Large intestine (tissue), 3 donors: ENCODE measurements at regions not wholly inside any gene's neighbourhood (a gene's known extent, or its start where the extent isn't known, plus 50 kb on each side); places are given as distances from the start of the nearest gene placed in this dataset.
A peak's percentile ranks its signal among the peaks of the same experiment; 100 is the strongest.

Source experiments
- DNase-seq, 2 donors: peaks; one replicate each; pipeline versions ENCODE4 v3.0.0 to v3.0.0-alpha.2; 2013
- H3K27ac ChIP-seq: one replicate; pipeline ENCODE4 v1.5.1; 2013; ENCODE audit warnings: low read length
- H3K27me3 ChIP-seq: 2 replicates; pipeline ENCODE4 v1.6.1; 2013; ENCODE audit warnings: low read length; ENCODE audit not compliant: control insufficient read depth, insufficient read depth
- H3K36me3 ChIP-seq: 2 replicates; pipeline ENCODE4 v1.6.1; 2013; ENCODE audit warnings: low read length; ENCODE audit not compliant: control insufficient read depth, insufficient read depth
- H3K4me1 ChIP-seq: one replicate; pipeline ENCODE4 v1.6.1; 2013; ENCODE audit warnings: low read length; ENCODE audit not compliant: control insufficient read depth, insufficient read depth
- H3K4me3 ChIP-seq: one replicate; pipeline ENCODE4 v1.5.1; 2013; ENCODE audit warnings: low read length
- H3K9me3 ChIP-seq: one replicate; pipeline ENCODE4 v1.6.1; 2013; ENCODE audit warnings: mild to moderate bottlenecking, low read depth, low read length, moderate library complexity; ENCODE audit not compliant: control insufficient read depth
- WGBS: methylation state at CpG from one replicate; pipeline ENCODE4 v1.1.5; 2013; ENCODE audit warnings: low lambda C conversion rate; ENCODE audit not compliant: insufficient coverage; 5-methylcytosine and 5-hydroxymethylcytosine counted together

GRCh38 chr18:76771192-76771799 lies 51.1 kb upstream of the ZNF236 start:
- Histone ChIP-seq H3K4me3 (no peak overlapping the region), H3K27ac (no peak overlapping the region), H3K36me3 (no peaks in the 10 kb centered on the region), H3K27me3 (no peaks in the 10 kb centered on the region), H3K4me1 (no peaks in the 10 kb centered on the region), H3K9me3 (no peaks in the 10 kb centered on the region)
- 43% methylated on average over 2 of the region's 13 CpGs for WGBS
- DNase-seq, result no peak

DNA sequence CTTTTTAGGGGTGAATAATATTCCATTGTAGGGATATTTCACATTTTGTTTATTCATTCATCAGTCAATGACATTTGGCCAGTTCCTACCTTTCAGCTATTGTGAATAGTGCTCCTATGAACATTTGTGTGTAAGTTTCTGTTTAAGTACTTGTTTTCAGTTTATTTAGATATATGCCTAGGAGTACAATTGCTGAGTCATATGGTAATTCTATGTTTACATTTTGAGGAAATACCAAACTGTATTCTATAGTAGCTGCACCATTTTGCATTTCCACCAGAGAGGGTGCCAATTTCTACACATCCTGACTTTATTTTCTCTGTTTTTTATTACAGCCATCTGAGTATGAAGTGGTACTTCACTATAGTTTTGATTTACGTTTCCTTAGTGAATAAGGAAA lies 54.4 kb upstream of the ZNF236 start:
- WGBS, result 100% methylated on average over 1 of the region's 1 CpG

GRCh38 chr18:76766429-76766828 lies 55.9 kb upstream of the ZNF236 start:
- H3K4me1 ChIP-seq, result no peaks in the 10 kb centered on the region
- H3K27me3 ChIP-seq, result no peaks in the 10 kb centered on the region
- H3K9me3 ChIP-seq, result peaks cover 3% of the 10 kb centered on the region
- no peak overlapping the region for H3K4me3 ChIP-seq
- no peak for DNase-seq
- WGBS, result no CpG with 5 or more reads among the region's 7 CpGs
- H3K36me3 ChIP-seq, result no peaks in the 10 kb centered on the region
- no peak overlapping the region for H3K27ac ChIP-seq

More for the DNA sequence above, 54.4 kb upstream of the ZNF236 start:
- H3K36me3 ChIP-seq, result no peaks in the 10 kb centered on the region
- H3K4me1 ChIP-seq, result no peaks in the 10 kb centered on the region
- peaks cover 3% of the 10 kb centered on the region for H3K9me3 ChIP-seq
- no peak overlapping the region for H3K27ac ChIP-seq
- H3K4me3 ChIP-seq, result no peak overlapping the region
- no peaks in the 10 kb centered on the region for H3K27me3 ChIP-seq
- no peak for DNase-seq

- Histone ChIP-seq H3K4me3 (no peak overlapping the region), H3K9me3 (peaks cover 3% of the 10 kb centered on the region), H3K36me3 (no peaks in the 10 kb centered on the region), H3K27ac (no peak overlapping the region), H3K27me3 (no peaks in the 10 kb centered on the region), H3K4me1 (no peaks in the 10 kb centered on the region)
- 100% methylated on average over 1 of the region's 5 CpGs for WGBS
- no peak for DNase-seq
Observed at GRCh38 chr18:76765649-76766048, 56.7 kb upstream of the ZNF236 start.

DNA sequence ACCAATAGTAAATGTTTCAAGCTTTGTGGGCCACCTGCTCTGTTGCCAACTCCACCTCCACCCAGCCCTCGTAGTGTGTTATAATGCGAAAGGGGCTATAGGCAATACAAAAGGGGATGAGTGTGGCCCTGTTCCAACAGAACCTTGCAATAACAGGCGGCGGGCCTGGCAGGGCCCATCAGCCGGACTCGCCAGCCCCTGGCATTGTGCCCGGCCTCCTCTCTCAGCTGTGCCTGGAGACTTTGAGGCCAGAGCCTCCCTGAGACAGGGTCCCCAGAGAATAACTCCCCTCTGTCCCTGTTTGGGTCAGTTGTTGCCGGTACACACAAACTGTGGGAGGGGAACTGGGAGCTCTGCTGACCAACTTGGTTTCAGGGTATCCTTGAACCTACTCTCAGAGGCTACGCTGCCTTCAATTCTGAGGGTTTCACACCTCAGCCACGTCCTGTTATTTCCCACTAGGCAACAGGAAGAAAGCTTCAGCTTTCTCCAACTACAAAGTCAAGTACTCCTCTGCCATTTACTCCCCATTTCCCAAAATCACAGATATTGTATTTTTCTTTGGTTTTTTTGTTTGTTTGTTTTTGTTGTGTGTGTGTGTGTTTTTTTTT lies 58.0 kb upstream of the ZNF236 start:
- Histone ChIP-seq H3K27ac (no peak overlapping the region), H3K4me3 (no peak overlapping the region), H3K4me1 (no peaks in the 10 kb centered on the region), H3K27me3 (no peaks in the 10 kb centered on the region), H3K36me3 (no peaks in the 10 kb centered on the region), H3K9me3 (peaks cover 3% of the 10 kb centered on the region)
- no CpG with 5 or more reads among the region's 10 CpGs for WGBS
- DNase-seq, result no peak

DNA sequence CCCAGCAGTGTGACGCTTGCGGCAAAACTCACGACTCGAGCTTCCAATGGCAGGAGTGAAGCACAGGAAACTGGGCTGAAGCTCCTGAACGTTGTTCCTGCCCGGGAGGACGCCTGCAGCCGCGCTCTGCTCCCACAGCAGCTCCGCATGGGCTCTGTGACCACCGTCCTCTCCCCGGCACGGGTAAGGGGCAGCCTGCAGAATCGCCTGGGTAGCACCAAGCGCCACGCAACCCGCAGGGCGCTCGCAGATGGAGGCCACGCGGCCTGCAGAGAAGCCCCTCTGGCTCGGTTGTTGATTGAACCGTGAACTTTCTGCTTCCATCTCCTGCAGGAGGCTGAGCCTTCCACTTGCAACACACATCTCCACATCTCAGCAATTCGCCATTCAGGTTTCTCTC lies 63.3 kb upstream of the ZNF236 start:
- Histone ChIP-seq H3K4me1 (no peaks in the 10 kb centered on the region), H3K27ac (no peak overlapping the region), H3K36me3 (no peaks in the 10 kb centered on the region), H3K27me3 (no peaks in the 10 kb centered on the region), H3K9me3 (peaks cover 3% of the 10 kb centered on the region), H3K4me3 (no peak overlapping the region)
- no peak for DNase-seq
- WGBS, result no CpG with 5 or more reads among the region's 24 CpGs

DNA sequence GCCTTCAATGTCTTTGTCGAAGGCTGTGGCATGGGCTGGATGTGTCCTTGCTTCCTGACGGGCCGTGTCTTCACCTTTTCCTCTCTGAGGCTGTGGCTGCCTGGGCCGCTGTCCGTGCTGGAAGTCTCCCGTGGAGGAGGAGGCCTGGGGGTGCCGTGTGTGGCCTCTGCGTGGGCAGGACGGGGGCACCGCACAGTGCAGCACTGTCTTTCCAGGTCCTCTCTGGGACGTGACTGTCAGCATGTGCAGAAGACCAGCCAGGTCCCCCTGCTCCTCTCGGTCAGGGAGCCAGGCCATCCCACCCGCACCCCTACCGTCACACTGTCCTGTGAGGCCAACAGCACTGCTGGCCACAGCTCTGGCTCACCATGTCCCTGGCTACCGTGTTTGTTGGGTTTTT lies 64.4 kb upstream of the ZNF236 start:
- H3K9me3 ChIP-seq, result peaks cover 3% of the 10 kb centered on the region

DNA sequence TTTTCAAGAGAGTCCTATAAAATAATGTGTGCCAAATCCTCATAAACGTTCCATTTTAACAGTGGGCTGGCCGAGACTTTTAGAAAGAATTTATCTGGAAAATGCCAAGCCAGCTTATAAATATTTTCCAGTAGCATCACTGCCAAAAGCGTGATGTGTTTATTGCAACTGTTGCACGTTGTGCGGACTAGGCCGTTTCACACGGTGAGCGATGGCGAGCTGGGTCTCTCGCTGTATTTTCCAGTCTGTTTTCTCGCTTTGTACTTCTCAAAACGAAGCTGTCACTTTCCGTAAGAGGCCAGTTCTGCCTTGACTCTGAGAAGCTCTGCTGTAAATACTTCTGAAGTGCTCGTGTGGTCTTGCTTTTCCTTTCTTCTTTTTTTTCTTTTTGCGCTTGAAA lies 65.0 kb upstream of the ZNF236 start:
- 76% methylated on average over 3 of the region's 15 CpGs for WGBS

More for the DNA sequence above, 64.4 kb upstream of the ZNF236 start:
- no CpG with 5 or more reads among the region's 15 CpGs for WGBS
- H3K36me3 ChIP-seq, result no peaks in the 10 kb centered on the region
- no peak overlapping the region for H3K4me3 ChIP-seq
- DNase-seq, result no peak
- no peak overlapping the region for H3K27ac ChIP-seq
- no peaks in the 10 kb centered on the region for H3K27me3 ChIP-seq
- no peaks in the 10 kb centered on the region for H3K4me1 ChIP-seq

GRCh38 chr18:76756531-76757253 lies 65.7 kb upstream of the ZNF236 start:
- Histone ChIP-seq H3K9me3 (peaks cover 4% of the 10 kb centered on the region), H3K4me3 (no peak overlapping the region), H3K4me1 (no peaks in the 10 kb centered on the region), H3K27ac (no peak overlapping the region), H3K36me3 (no peaks in the 10 kb centered on the region), H3K27me3 (no peaks in the 10 kb centered on the region)
- no CpG with 5 or more reads among the region's 23 CpGs for WGBS
- DNase-seq, result no peak

More for the DNA sequence above, 65.0 kb upstream of the ZNF236 start:
- Histone ChIP-seq H3K36me3 (no peaks in the 10 kb centered on the region), H3K27me3 (no peaks in the 10 kb centered on the region), H3K9me3 (peaks cover 3% of the 10 kb centered on the region), H3K27ac (no peak overlapping the region), H3K4me3 (no peak overlapping the region), H3K4me1 (no peaks in the 10 kb centered on the region)
- DNase-seq, result peak in 1 of 2 donors; percentile 16

GRCh38 chr18:76754351-76754750 lies 68.0 kb upstream of the ZNF236 start:
- DNase-seq, result peak in 1 of 2 donors; percentile 9
- Histone ChIP-seq H3K27ac (no peak overlapping the region), H3K27me3 (no peaks in the 10 kb centered on the region), H3K36me3 (no peaks in the 10 kb centered on the region), H3K4me1 (no peaks in the 10 kb centered on the region), H3K4me3 (no peak overlapping the region), H3K9me3 (peaks cover 15% of the 10 kb centered on the region)
- no CpG with 5 or more reads among the region's 8 CpGs for WGBS
